HG03460 (cell line): ENCODE measurements at regions not wholly inside any gene's neighbourhood (a gene's known extent, or its start where the extent isn't known, plus 50 kb on each side); places are given as distances from the start of the nearest gene placed in this dataset.
"Not testable (repeated sequence)": the region's sequence is repeated elsewhere in the genome, so short reads cannot be mapped to it uniquely, and the experiment has no call there.

Experiments used
- ATAC-seq: cut with Tn5 transposase; IDR thresholded peaks from one replicate; pipeline ENCODE4 v1.9.1; 2021; ENCODE audit not compliant: unreplicated experiment

DNA sequence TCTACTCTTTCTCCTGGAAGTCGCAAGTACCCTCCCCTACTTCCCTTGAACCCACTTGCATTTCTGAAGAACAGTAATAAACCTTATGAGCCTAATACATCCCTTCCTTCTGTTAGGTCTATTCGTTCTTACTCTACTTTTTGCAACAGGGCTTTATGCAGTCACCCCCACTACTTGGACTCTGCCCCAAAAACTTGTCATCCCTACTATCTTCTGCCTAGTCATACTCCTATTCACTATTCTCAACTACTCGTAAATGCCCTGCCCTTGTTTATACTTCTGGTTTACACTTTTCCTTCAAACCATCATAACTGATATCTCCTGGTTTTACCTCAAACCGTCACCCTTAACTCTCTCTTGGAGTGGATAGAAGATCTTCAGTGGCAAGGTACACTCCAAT, 55.2 kb upstream of the SLIT2 start:
- ATAC-seq = no peak

DNA sequence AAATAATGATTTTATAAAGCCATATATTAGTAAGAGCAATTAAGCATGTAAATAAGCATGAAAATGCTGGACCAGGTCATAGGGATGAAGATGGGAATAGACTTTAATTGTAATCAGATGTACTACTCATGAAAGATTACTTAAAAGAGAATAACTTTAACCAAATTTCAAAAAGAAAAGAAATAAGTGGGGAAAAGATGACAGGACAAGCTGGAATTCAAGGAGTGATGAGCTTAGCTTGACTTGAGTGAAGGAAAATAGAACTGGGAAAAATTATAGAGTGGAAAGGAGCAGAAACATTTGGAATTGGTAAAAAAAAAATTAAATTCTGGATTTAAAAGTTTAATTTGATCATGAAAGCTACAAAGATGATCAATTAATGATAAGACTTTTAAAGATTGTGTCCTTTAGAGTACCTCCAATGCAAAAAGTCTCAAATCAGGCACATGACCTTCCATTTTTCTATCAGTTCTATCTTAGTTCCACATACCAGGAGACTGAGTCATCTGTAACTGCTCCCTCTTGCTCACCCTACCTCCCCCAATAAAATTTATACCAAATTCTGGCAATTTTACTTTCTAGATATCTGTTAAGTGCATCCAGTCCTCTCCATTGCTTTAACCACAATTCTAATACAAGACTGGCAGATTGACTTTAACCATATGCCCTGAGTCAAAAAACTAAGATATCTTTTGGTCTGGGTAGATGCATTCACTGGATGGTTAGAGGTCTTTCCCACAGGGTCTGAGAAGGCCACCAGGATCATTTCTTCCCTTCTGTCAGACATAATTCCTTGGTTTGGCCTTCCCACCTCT, 56.4 kb upstream of the SLIT2 start:
- no peak for ATAC-seq

DNA sequence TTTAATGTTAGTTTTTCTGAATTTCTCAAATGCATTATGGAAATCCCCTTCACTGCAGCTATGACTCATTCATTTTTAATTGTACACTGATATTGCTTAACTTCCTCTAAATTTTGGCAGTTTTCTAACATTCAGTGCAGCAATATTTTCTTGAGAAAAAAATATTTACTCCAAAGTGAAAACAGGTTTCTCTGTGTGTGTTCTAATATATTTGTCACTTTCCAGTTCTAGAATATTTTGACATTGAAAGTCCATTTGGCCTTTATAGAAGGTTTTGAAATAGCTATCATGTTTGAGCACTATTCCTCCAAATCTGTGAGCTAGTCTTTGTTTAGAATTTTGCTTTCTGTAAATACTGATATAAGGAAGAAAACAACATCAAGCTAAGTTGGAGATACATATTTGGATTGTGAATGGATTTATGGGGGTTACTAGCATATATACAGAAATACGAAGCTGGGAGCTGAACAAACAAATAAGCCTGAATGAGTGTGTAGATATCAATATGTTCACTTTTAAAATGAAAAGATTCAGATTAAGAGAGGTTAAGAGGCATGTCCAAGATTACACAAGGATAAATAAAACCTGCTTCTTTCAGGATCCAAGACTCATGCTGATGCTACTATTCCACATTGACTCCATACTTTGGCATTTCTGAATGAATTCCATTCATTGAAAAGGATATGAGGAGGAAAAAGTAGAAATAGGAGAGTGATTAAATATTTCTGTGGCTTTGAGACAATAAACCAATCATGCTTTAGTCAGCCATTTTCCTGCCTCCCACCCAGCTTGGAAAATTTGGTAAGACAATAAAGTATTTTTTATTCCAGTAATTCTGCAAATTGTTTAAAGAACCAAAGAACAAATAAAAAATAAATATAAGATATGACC, 57.3 kb upstream of the SLIT2 start:
- ATAC-seq = no peak

DNA sequence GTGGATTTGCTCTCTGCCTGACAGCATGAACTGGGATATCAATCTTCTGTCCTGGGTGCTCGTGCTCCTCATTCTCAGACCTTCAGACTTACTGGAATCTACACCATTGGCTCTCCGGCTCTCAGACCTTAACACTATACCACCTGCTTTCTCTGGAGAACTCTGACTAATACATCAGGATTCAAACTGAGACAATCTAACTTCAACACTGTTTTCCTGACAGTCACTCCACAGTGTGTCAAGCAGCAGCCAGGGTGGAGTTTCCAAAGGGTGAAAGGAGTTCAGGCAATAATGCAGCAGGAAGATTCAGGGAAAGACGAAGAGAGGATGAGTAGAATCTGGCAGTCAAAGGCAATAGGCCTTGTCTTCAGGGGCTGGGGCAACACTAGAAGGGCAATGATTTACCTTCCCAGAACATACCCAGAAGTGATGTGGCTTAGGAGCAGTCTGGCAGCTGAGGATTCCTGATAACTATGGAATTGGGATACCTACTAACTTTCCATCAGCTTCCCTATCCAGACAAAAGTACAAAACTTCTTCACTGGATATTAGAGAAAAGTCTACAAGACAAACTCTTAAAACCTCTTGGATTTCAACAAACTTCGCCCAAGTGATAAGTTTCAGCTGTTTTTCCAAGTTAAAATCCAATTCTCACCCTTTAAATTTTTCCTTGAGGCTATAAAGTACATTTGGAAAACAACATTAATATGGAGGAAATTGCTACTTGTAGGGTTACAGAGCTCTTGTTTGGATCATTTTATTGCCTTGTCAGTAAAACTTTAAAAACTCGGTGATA, 58.4 kb upstream of the SLIT2 start:
- ATAC-seq = no peak

DNA sequence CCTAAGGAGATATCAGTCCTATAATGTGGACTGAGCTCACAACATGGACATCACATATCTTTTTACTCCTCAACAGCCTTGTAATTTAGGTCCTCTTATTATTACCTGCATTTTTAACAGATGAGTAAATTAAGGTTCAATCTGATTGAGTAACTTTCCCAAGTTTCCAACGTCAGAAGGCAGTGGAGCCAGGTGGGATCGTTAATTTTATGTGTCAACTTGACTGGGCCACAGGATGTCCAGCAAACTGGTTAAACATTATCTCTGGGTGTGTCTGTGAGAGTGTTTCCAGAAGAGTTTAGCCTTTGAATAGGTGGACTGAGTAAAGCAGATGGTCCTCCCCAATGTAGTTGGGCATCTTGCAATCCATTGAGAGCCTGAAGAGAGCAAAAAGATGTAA, 59.0 kb upstream of the SLIT2 start:
- no peak for ATAC-seq

DNA sequence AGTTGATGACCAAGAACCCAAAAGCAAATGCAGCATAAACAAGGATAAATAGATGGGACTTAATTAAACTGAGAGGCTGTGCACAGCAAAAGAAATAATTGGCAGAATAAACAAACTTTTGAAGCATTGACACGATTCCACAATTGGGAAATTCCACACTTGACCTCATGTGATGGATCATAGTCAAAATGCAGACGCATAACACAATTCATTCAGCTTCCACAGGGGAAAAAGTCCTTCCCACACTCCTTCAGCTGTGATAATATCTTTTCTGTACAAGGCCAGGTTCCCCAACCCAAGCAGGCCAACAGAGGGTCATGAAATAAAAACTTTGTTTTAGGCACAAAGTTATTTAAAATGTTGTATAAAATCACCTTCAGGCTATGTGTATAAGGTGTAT, 66.6 kb upstream of the SLIT2 start:
- no peak for ATAC-seq

DNA sequence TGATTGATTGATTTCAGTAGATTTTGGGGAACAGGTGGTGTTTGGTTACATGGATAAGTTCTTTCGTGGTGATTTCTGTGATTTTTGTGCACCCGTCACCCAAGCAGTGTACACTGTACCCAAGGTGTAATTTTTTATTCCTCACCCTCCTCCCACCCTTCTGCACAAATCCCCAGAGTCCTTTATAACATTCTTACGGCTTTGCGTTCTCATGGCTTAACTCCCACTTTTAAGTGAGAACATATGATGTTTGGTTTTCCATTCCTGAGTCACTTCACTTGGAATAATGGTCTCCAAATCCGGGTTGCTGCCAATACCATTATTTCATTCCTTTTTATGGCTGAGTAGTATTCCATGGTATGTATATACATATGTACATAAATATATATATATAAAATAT, 68.6 kb upstream of the SLIT2 start:
- not testable (repeated sequence) for ATAC-seq

DNA sequence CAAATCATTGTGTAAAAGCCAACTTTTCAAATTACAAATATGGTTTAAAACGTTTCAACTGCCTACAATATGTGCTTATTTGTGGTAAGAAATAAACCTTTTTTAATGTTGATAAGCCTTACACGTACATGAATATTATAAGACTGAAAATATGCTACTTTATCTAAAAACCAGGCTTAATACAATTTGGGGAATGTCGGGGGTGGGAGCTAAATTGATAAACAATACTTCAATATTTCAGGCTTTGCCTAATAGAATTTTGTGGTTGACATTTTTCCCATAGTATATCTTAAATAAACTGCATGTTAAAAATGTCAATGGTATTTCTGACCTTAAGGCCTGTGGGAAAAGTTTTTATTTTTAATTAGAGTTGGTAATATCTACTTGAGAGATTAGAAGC, 69.8 kb upstream of the SLIT2 start:
- ATAC-seq = no peak

DNA sequence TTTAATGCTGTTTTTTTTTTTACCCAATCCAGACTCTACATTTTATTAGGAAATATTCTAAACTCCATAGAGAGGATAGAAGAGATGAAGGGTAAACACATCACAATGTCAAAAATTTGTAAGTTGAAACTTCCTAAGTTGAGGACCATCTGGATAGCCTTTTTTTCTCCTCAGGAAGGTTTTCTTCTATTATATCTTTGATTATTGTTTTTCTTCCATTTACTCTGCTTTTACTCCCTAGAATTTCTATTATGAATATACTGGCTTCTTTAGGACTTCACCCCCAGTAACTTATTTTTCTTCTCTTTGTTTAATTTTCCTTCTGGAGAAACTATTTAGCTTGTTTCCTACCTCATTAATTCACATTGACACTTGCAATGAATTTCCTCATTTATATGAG, 71.2 kb upstream of the SLIT2 start:
- ATAC-seq = no peak

DNA sequence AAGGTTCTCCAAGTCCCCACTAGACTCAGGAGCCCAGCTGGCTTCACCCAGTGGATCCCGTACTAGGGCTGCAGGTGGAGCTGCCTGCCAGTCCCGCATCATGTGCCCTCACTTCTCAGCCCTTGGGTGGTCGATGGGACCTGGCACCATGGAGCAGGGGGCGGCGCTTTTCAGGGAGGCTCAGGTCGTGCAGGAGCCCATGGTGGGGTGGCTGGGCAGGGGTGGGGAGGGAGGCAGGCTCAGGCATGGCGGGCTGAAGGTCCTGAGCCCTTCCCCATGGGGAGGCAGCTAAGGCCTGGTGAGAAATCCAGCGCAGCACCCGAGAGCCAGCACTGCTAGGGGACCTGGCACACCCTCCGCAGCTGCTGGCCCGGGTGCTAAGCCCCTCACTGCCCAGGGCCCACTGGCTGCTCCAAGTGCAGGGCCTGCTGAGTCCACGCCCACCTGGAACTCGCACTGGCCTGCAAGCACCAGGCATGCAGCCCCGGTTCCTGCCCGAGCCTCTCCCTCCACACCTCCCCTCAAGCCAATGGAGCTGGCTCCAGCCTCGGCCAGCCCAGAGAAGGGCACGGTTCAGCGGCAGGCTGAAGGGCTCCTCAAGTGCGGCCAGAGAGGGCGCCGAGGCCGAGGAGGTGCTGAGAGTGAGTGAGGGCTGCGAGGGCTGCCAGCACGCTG, 72.7 kb upstream of the SLIT2 start:
- no peak for ATAC-seq

DNA sequence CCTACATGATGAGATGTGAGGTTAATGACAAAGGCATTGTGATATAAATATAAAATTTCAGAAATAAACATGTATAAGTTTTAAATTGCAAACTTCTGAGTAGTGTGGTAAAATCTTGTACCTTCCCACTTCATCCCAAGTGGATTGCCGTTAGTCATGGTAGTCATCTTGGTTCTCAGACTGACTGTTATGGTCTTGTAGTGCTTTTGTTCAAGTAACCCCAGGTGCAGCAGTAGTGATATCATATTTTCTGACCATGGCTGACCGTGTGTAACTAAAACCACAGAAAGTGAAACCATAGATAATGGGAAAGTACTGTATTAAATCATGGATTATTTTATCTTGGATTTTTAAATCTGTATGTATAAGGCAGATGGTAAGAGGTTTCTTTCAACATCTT, 74.8 kb upstream of the SLIT2 start:
- no peak for ATAC-seq

DNA sequence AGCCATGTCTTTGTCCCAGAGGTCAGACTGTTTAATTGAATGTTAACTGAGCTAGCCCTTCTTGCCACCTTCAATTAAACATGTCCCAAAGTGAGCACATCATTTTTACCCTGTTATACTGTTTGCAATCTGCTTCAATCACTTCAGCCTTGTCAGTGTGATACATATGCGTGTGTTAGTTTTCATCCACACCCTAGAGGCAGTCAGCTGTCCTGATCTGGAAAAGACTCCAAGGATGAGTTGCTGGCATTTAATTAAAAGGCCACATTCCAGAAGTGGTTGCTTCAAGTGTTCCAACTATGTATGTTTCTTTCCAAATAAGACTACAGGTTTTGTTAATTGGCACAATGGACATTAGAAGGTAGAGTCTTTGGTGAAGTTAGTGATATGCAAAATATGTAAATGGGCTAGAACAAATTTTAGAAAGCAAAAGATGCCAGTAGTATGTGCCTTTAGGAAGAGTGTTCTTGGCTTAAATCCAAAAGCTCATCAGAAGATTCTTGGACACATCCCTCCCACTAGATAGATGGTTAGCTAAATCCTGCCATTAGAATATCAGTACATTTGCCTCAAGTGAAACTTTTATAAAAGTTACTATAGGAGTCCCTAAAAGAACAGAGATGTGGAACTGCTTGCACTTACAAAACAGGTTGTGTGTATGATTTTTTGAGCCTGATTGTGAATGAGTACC, 79.5 kb upstream of the SLIT2 start:
- no peak for ATAC-seq

DNA sequence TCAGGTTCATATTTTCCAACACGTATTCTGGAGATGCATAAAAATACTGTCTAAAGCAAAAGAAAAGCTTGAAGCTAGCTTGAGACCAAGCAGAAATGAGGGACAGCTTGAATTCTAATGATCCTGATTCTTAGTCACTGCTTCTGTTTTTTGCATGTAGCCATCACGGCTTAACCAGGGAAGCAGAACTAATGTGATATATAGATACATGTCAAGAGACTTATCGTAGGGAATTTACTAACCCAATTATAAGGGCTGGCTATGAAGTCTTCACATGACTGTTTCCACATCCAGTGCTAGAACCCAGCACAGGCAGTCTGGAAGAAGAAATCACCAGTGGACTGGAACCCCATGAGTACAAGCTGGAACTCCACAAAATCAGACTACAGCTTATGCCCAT, 85.2 kb upstream of the SLIT2 start:
- no peak for ATAC-seq

DNA sequence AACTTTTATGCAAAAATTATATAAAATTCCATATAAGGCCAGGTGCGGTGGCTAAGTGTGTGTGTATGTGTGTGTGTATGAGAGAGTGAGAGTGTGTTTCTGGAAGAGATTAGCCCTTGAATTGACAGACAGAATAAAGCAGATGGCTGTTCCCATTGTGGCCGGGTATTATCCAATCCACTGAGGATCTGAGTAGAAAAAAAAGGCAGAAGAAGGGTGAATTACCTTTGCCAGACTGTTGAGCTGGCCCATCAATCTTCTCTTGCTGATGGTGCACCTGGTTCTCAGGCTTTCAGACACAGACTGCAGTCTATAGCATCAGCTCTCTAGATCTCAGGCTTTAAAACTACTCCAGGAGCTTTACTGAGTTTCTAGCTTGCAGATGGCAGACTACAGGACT, 92.2 kb upstream of the SLIT2 start:
- ATAC-seq = no peak

DNA sequence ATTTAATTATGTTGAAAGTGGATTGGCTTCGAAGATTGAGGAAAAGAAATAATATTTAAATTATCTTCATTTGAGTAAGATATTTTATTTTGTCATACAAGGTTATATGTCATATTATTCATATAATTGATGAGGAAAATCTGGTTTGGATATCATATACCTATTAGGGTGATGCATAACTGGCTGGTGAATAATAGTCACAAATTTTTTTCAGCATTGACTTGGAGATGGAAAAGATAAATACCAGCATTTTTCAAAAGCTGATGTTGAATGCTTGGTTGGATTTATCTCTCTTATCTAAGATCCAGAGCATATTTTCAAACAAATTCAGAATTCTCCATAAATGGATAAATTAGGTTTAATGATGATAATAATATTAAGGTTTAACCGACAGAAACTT, 93.5 kb upstream of the SLIT2 start:
- ATAC-seq = no peak

DNA sequence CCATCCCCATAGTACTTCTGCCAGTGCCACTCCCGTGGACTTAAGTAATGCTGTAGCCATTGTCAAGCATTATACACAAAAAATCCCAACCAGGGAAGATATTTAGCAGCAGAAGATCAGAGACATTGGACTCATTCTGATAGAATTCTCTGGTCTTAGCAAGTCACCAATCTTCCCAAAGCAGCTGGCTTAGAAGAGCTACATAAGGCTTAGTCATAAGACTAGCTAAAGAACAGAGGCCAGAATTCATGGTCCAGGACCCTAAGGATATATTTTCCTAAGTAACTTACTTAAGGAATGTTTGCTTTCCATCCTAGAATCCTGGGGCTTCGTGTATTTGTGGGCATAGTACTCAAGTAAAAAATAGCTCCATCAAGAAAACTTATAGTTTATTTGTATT, 100.3 kb upstream of the SLIT2 start:
- no peak for ATAC-seq

DNA sequence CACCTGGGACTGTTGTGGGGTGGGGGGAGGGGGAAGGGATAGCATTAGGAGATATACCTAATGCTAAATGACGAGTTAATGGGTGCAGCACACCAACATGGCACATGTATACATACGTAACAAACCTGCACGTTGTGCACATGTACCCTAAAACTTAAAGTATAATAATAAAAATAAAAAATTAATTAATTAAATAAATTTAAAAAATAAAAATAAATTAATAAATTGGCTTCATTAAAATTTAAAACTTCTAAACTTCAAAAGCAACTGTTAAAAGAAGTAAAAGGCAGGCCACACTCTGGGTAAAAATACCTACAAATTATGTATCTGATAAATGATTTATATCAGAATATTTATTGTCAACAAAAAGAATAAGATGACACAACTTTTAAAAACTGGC, 102.6 kb upstream of the SLIT2 start:
- not testable (repeated sequence) for ATAC-seq

DNA sequence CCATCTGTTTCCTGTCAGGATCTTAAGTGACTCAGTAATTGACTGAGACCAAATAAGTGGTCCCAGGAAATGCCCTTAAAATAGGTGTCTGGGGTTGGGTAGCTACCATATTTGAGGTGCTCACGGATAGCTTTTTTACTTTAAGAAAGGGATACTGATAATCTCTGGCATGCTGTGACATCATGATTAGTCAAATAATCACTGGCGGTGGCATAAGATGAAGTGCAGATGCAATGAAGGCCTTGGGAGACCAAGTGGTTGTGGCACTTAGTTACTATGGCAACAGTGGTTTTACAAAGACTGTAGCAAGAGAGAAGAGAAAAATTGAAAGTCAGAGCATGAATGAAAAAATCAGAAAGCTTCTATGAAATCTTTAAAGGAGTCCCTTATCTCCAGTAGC, 114.5 kb upstream of the SLIT2 start:
- no peak for ATAC-seq

DNA sequence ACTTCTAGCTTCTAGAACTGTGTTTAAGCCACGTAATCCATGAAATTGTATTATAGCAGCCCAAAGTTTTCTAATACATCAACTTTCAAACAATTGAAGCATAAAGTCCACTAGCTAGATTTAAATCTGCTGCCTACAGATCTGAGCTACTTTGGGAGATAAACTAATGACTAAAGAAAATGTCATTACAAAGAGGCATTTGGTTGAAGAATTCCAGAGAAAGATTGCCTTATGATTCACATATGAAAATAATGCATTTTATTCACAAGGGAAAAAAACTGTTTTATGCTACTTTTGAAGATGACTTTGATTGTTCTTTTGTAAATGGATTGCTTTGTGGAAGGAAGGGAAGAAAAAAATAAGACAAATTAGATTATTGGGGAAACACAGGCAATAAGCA, 124.1 kb upstream of the SLIT2 start:
- no peak for ATAC-seq

DNA sequence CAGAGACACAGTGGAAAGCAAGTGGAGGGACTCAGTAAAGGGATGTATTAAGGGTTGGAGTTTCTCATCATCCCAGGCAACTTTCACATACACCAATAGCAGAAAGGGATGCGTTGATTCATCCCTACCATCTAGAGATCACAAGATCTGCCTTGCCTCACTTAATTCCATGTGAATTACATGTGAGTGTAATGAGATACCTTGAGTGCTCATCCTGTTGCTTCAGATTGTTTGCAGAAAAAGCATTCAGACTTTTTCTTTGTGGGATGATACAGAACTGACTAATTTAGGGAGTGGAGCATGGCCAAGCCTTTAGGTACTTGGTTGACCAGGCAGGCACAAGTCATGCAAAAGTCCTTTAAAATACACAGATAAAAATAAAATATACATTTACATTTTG, 124.8 kb upstream of the SLIT2 start:
- ATAC-seq = no peak
